ENCODE measurements at regions not wholly inside any gene's neighbourhood (a gene's known extent, or its start where the extent isn't known, plus 50 kb on each side); places are given as distances from the start of the nearest gene placed in this dataset.

DNA sequence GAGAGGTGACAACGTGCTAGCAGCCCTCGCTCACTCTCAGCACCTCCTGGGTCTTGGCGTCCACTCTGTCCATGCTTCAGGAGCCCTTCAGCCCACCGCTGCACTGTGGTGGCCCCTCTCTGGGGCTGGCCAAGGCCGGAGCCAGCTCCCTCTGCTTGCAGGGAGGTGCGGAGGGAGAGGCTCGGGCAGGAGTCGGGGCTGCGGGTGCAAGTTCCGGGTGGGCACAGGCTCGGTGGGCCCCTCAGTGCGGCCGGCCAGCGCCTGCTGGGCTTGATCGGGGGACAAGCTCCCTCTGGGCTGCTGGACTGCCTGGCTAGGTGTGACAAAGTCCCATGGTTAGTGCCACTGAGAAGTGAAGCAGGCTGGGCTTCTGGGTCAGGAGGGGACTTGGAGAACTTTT, 245.8 kb downstream of the JRKL start:
- Histone ChIP-seq H3K4me3 (ENCODE audit: low read depth, low read length, poor library complexity, severe bottlenecking) (no peak overlapping the region), H3K27ac (ENCODE audit: low read depth, low read length, poor library complexity, severe bottlenecking) (no peak overlapping the region), H3K9me3 (ENCODE audit: low read depth, low read length, poor library complexity, severe bottlenecking) (no peaks in the 10 kb centered on the region), H3K27me3 (replicated peaks; ENCODE audit: insufficient read depth, low read depth, low read length, poor library complexity) (no peaks in the 10 kb centered on the region), H3K36me3 (ENCODE audit: insufficient read depth, low read length, poor library complexity, severe bottlenecking) (no peaks in the 10 kb centered on the region), H3K4me1 (ENCODE audit: insufficient read depth, low read length, poor library complexity, severe bottlenecking) (no peaks in the 10 kb centered on the region)
- DNase-seq (ENCODE audit: low spot score): no peak
- intact Hi-C loops (cut with micrococcal nuclease; ENCODE audit: unreplicated experiment): no loop called here
- no TSS peak for BruUV-seq (replicated peaks)
- POLR2A ChIA-PET (ENCODE audit: low non-redundant PET): no interaction called here
- CTCF ChIA-PET: no interaction called here
- TF ChIP-seq, protein P1, sequence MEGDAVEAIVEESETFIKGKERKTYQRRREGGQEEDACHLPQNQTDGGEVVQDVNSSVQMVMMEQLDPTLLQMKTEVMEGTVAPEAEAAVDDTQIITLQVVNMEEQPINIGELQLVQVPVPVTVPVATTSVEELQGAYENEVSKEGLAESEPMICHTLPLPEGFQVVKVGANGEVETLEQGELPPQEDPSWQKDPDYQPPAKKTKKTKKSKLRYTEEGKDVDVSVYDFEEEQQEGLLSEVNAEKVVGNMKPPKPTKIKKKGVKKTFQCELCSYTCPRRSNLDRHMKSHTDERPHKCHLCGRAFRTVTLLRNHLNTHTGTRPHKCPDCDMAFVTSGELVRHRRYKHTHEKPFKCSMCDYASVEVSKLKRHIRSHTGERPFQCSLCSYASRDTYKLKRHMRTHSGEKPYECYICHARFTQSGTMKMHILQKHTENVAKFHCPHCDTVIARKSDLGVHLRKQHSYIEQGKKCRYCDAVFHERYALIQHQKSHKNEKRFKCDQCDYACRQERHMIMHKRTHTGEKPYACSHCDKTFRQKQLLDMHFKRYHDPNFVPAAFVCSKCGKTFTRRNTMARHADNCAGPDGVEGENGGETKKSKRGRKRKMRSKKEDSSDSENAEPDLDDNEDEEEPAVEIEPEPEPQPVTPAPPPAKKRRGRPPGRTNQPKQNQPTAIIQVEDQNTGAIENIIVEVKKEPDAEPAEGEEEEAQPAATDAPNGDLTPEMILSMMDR (conservative IDR thresholded peaks at IDR 0.05; ENCODE audit: low read depth, low read length): no peak
- TF ChIP-seq EZH2 (IDR thresholded peaks at IDR 0.05; ENCODE audit: borderline replicate concordance, low read depth, low read length, poor library complexity, severe bottlenecking): no peak

- no peak for DNase-seq (ENCODE audit: low spot score)
- no peaks in the 10 kb centered on the region for H3K4me1 ChIP-seq (ENCODE audit: insufficient read depth, low read length, poor library complexity, severe bottlenecking)
- H3K9me3 ChIP-seq (ENCODE audit: low read depth, low read length, poor library complexity, severe bottlenecking): no peaks in the 10 kb centered on the region
- H3K36me3 ChIP-seq (ENCODE audit: insufficient read depth, low read length, poor library complexity, severe bottlenecking): no peaks in the 10 kb centered on the region
- intact Hi-C loops (cut with micrococcal nuclease; ENCODE audit: unreplicated experiment): no loop called here
- peaks cover 7% of the 10 kb centered on the region for H3K27me3 ChIP-seq (replicated peaks; ENCODE audit: insufficient read depth, low read depth, low read length, poor library complexity)
- ChIA-PET CTCF (no interaction called here), POLR2A (ENCODE audit: low non-redundant PET) (no interaction called here)
- no TSS peak for BruUV-seq (replicated peaks)
- no peak for TF ChIP-seq EZH2 (IDR thresholded peaks at IDR 0.05; ENCODE audit: borderline replicate concordance, low read depth, low read length, poor library complexity, severe bottlenecking)
- TF ChIP-seq, protein P1 (conservative IDR thresholded peaks at IDR 0.05; ENCODE audit: low read depth, low read length): no peak
- H3K4me3 ChIP-seq (ENCODE audit: low read depth, low read length, poor library complexity, severe bottlenecking): no peak overlapping the region
- H3K27ac ChIP-seq (ENCODE audit: low read depth, low read length, poor library complexity, severe bottlenecking): no peak overlapping the region
These were observed 251.4 kb downstream of the JRKL start for GRCh38 chr11:96641261-96641660.

GRCh38 chr11:96642583-96642982, 252.8 kb downstream of the JRKL start:
- no peaks in the 10 kb centered on the region for H3K9me3 ChIP-seq (ENCODE audit: low read depth, low read length, poor library complexity, severe bottlenecking)
- no peak for DNase-seq (ENCODE audit: low spot score)
- intact Hi-C loops (cut with micrococcal nuclease; ENCODE audit: unreplicated experiment): no loop called here
- no peaks in the 10 kb centered on the region for H3K4me1 ChIP-seq (ENCODE audit: insufficient read depth, low read length, poor library complexity, severe bottlenecking)
- no peak overlapping the region for H3K27ac ChIP-seq (ENCODE audit: low read depth, low read length, poor library complexity, severe bottlenecking)
- ChIA-PET CTCF (no interaction called here), POLR2A (ENCODE audit: low non-redundant PET) (no interaction called here)
- no peak overlapping the region for H3K4me3 ChIP-seq (ENCODE audit: low read depth, low read length, poor library complexity, severe bottlenecking)
- no peak for TF ChIP-seq EZH2 (IDR thresholded peaks at IDR 0.05; ENCODE audit: borderline replicate concordance, low read depth, low read length, poor library complexity, severe bottlenecking)
- TF ChIP-seq, protein P1 (conservative IDR thresholded peaks at IDR 0.05; ENCODE audit: low read depth, low read length): no peak
- no TSS peak for BruUV-seq (replicated peaks)
- H3K27me3 ChIP-seq (replicated peaks; ENCODE audit: insufficient read depth, low read depth, low read length, poor library complexity): peaks cover 7% of the 10 kb centered on the region
- H3K36me3 ChIP-seq (ENCODE audit: insufficient read depth, low read length, poor library complexity, severe bottlenecking): no peaks in the 10 kb centered on the region

Data from A673 (cell line).